ENCODE measurements at regions not wholly inside any gene's neighbourhood (a gene's known extent, or its start where the extent isn't known, plus 50 kb on each side); places are given as distances from the start of the nearest gene placed in this dataset.
"Not testable (repeated sequence)": the region's sequence is repeated elsewhere in the genome, so short reads cannot be mapped to it uniquely, and the experiment has no call there.

- DNase-seq (ENCODE audit: low read depth) = no peak
- in situ Hi-C loops (cut with HindIII; ENCODE audit: low sequenced_read_pairs) = no loop called here
- H3K4me3 ChIP-seq (ENCODE audit: low read depth, low read length) = no peak overlapping the region
- TF ChIP-seq CTCF (IDR thresholded peaks at IDR 0.05; ENCODE audit: low read depth, low read length, missing control alignments) = no peak
Observed at GRCh38 chr5:131008329-131008728, 156.7 kb downstream of the HINT1 start.

- DNase-seq (ENCODE audit: low read depth) = no peak
- in situ Hi-C loops (cut with HindIII; ENCODE audit: low sequenced_read_pairs) = no loop called here
- TF ChIP-seq CTCF (IDR thresholded peaks at IDR 0.05; ENCODE audit: low read depth, low read length, missing control alignments) = no peak
- H3K4me3 ChIP-seq (ENCODE audit: low read depth, low read length) = no peak overlapping the region
Observed at GRCh38 chr5:131005963-131006684, 158.9 kb downstream of the HINT1 start.

GRCh38 chr5:131001507-131001906 lies 163.5 kb downstream of the HINT1 start:
- no peak for TF ChIP-seq CTCF (IDR thresholded peaks at IDR 0.05; ENCODE audit: low read depth, low read length, missing control alignments)
- in situ Hi-C loops (cut with HindIII; ENCODE audit: low sequenced_read_pairs) = no loop called here
- no peak overlapping the region for H3K4me3 ChIP-seq (ENCODE audit: low read depth, low read length)
- no peak for DNase-seq (ENCODE audit: low read depth)

- in situ Hi-C loops (cut with HindIII; ENCODE audit: low sequenced_read_pairs) = no loop called here
- no peak for TF ChIP-seq CTCF (IDR thresholded peaks at IDR 0.05; ENCODE audit: low read depth, low read length, missing control alignments)
- DNase-seq (ENCODE audit: low read depth) = no peak
- no peak overlapping the region for H3K4me3 ChIP-seq (ENCODE audit: low read depth, low read length)
Observed at GRCh38 chr5:131000289-131000688, 164.8 kb downstream of the HINT1 start.

- H3K4me3 ChIP-seq (ENCODE audit: low read depth, low read length); DNase-seq (ENCODE audit: low read depth); in situ Hi-C loops (cut with HindIII; ENCODE audit: low sequenced_read_pairs): not testable (repeated sequence)
Observed at GRCh38 chr5:130996720-130997119, 168.3 kb downstream of the HINT1 start.

GRCh38 chr5:130995851-130996250 lies 169.2 kb downstream of the HINT1 start:
- H3K4me3 ChIP-seq (ENCODE audit: low read depth, low read length) = no peak overlapping the region
- no peak for TF ChIP-seq CTCF (IDR thresholded peaks at IDR 0.05; ENCODE audit: low read depth, low read length, missing control alignments)
- no peak for DNase-seq (ENCODE audit: low read depth)
- in situ Hi-C loops (cut with HindIII; ENCODE audit: low sequenced_read_pairs) = no loop called here

GRCh38 chr5:130995254-130995515 lies 169.9 kb downstream of the HINT1 start:
- no peak for DNase-seq (ENCODE audit: low read depth)
- in situ Hi-C loops (cut with HindIII; ENCODE audit: low sequenced_read_pairs) = no loop called here
- TF ChIP-seq CTCF (IDR thresholded peaks at IDR 0.05; ENCODE audit: low read depth, low read length, missing control alignments) = no peak
- no peak overlapping the region for H3K4me3 ChIP-seq (ENCODE audit: low read depth, low read length)
